HG02943 (cell line): ENCODE measurements at regions not wholly inside any gene's neighbourhood (a gene's known extent, or its start where the extent isn't known, plus 50 kb on each side); places are given as distances from the start of the nearest gene placed in this dataset.

ENCODE experiments used
- ATAC-seq: cut with Tn5 transposase; IDR thresholded peaks from one replicate; pipeline ENCODE4 v1.9.1; 2021; ENCODE audit warnings: mild to moderate bottlenecking, low read depth, moderate library complexity; ENCODE audit not compliant: unreplicated experiment

GRCh38 chr6:169084067-169084466 lies 169.6 kb downstream of the THBS2 start:
- ATAC-seq = no peak

- no peak for ATAC-seq
These were observed 170.2 kb downstream of the THBS2 start for GRCh38 chr6:169083508-169083874.

GRCh38 chr6:169082817-169083507 lies 170.7 kb downstream of the THBS2 start:
- ATAC-seq = no peak

- ATAC-seq = no peak
These were observed 171.6 kb downstream of the THBS2 start for GRCh38 chr6:169082093-169082492.

- ATAC-seq = no peak
These were observed 172.4 kb downstream of the THBS2 start for GRCh38 chr6:169081248-169081647.

- no peak for ATAC-seq
These were observed 174.0 kb downstream of the THBS2 start for GRCh38 chr6:169079650-169080049.

- ATAC-seq = no peak
These were observed 175.1 kb downstream of the THBS2 start for GRCh38 chr6:169078399-169079145.

- no peak for ATAC-seq
These were observed 177.6 kb downstream of the THBS2 start for GRCh38 chr6:169075915-169076654.

GRCh38 chr6:169075211-169075914 lies 178.3 kb downstream of the THBS2 start:
- no peak for ATAC-seq

- ATAC-seq = no peak
These were observed 179.1 kb downstream of the THBS2 start for GRCh38 chr6:169074526-169074925.

GRCh38 chr6:169073311-169073710 lies 180.3 kb downstream of the THBS2 start:
- ATAC-seq = no peak

GRCh38 chr6:169072127-169073042 lies 181.3 kb downstream of the THBS2 start:
- no peak for ATAC-seq

- ATAC-seq = no peak
These were observed 182.3 kb downstream of the THBS2 start for GRCh38 chr6:169071394-169071793.

GRCh38 chr6:169070506-169071176 lies 183.0 kb downstream of the THBS2 start:
- ATAC-seq = no peak

GRCh38 chr6:169069356-169069755 lies 184.3 kb downstream of the THBS2 start:
- ATAC-seq = no peak

GRCh38 chr6:169064194-169064593 lies 189.5 kb downstream of the THBS2 start:
- ATAC-seq = no peak

- ATAC-seq = no peak
These were observed 191.4 kb downstream of the THBS2 start for GRCh38 chr6:169062272-169062671.

- ATAC-seq = no peak
These were observed 195.0 kb downstream of the THBS2 start for GRCh38 chr6:169058634-169059033.

- no peak for ATAC-seq
These were observed 201.2 kb downstream of the THBS2 start for GRCh38 chr6:169052462-169052861.
